CD4-positive, alpha-beta T cell (primary cell): ENCODE measurements at regions not wholly inside any gene's neighbourhood (a gene's known extent, or its start where the extent isn't known, plus 50 kb on each side); places are given as distances from the start of the nearest gene placed in this dataset.

Experiments
- ATAC-seq: fragments of 200-7000 bp; cut with Tn5 transposase; one replicate; pipeline ENCODE4 v1.10.0; 2022; ENCODE audit warnings: mild to moderate bottlenecking; ENCODE audit not compliant: poor library complexity
- CTCF ChIA-PET: fragments of 350-600 bp; sonication (Branson Sonifier 250); formaldehyde crosslinking; loops from one replicate; lab custom pipeline; 2021; ENCODE audit warnings: antibody characterized with exemption, inconsistent platforms; lab: Charles Lee
- POLR2A ChIA-PET: fragments of 350-600 bp; sonication (Branson Sonifier 250); formaldehyde crosslinking; loops from one replicate; lab custom pipeline; 2021; ENCODE audit warnings: antibody characterized with exemption, inconsistent platforms; lab: Charles Lee
- DNase-seq, 14 experiments: peaks; one replicate each; pipeline ENCODE4 v3.0.0-alpha.2; 2013 to 2020; ENCODE audit warnings: mixed read lengths in 2 of 14
- H3K27ac ChIP-seq, 2 donors: one replicate each; pipeline versions ENCODE4 v1.5.1 to v1.7.0; 2013; ENCODE audit warnings: low read length in 2 of 2, low read depth in 1 of 2, mild to moderate bottlenecking in 1 of 2
- H3K27me3 ChIP-seq, 2 experiments: 1 replicate in 1 of 2; 2 replicates in 1 of 2; pipeline versions ENCODE4 v1.6.1 to v1.7.0; 2013; ENCODE audit warnings: low read length in 2 of 2, control low read depth in 1 of 2, mild to moderate bottlenecking in 1 of 2, moderate library complexity in 1 of 2; ENCODE audit not compliant: insufficient read depth in 2 of 2, control insufficient read depth in 1 of 2
- H3K36me3 ChIP-seq: one replicate; pipeline ENCODE4 v1.6.1; 2013; ENCODE audit warnings: low read length, control low read depth; ENCODE audit not compliant: insufficient read depth
- H3K4me1 ChIP-seq: one replicate; pipeline ENCODE4 v1.6.1; 2013; ENCODE audit warnings: low read length, control low read depth; ENCODE audit not compliant: insufficient read depth
- H3K4me3 ChIP-seq: one replicate; pipeline ENCODE4 v1.5.1; 2013; ENCODE audit warnings: mild to moderate bottlenecking, low read length, moderate library complexity
- H3K9me3 ChIP-seq, 2 experiments: 1 replicate in 1 of 2; 2 replicates in 1 of 2; pipeline versions ENCODE4 v1.6.1 to v1.7.0; 2013; ENCODE audit warnings: low read length in 2 of 2, mild to moderate bottlenecking in 2 of 2, control low read depth in 1 of 2, moderate library complexity in 1 of 2; ENCODE audit not compliant: control insufficient read depth in 1 of 2, insufficient read depth in 1 of 2
- H3K27ac Mint-ChIP-seq: one replicate; pipeline ENCODE4 v1.8.0; 2020; ENCODE audit warnings: mixed read lengths
- H3K27me3 Mint-ChIP-seq: one replicate; pipeline ENCODE4 v1.8.0; 2021; ENCODE audit warnings: mixed read lengths
- H3K36me3 Mint-ChIP-seq: one replicate; pipeline ENCODE4 v1.8.0; 2021; ENCODE audit warnings: low read depth, mixed read lengths
- H3K4me1 Mint-ChIP-seq: one replicate; pipeline ENCODE4 v1.8.0; 2021; ENCODE audit warnings: low read depth, mixed read lengths
- H3K4me3 Mint-ChIP-seq: one replicate; pipeline ENCODE4 v1.8.0; 2020; ENCODE audit warnings: mild to moderate bottlenecking, mixed read lengths
- H3K9me3 Mint-ChIP-seq: one replicate; pipeline ENCODE4 v1.8.0; 2020; ENCODE audit warnings: mixed read lengths
- intact Hi-C, 2 experiments: fragments of 100-400 bp; cut with DNase I in 1 of 2; cut with micrococcal nuclease in 1 of 2; formaldehyde crosslinking; loops; one replicate each; pipeline versions ENCODE4 v1.15.1 to v1.9.0; 2023 to 2025; cut with DNase I, micrococcal nuclease
- TF ChIP-seq, protein P1 (sequence below): fragments of 200-600 bp; IDR thresholded peaks from one replicate; pipeline ENCODE4 v1.8.0; 2022; ENCODE audit warnings: antibody characterized with exemption, mild to moderate bottlenecking

DNA sequence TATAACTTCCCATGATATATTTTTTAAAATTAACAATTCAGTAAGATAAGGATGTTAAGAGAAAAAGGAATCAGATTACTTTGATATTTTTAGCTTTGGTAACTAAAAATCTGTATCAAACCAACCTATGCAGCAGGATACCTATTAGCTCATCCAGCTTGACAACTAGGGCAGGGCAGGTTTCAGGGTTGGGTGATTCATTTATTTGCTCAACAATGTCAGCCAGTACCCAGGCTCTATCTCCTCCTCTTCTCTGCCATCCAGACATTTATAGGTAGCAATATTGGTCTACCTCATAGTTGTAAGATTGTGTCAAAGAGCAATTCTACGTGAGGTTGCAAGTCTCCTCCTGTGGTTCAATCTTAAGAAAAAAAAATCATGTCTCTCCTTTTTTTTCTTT is 421.9 kb downstream of the ANKRD50 start:
- ChIA-PET POLR2A (no interaction called here), CTCF (no interaction called here)
- H3K9me3 ChIP-seq = no peaks in the 10 kb centered on the region
- H3K4me1 Mint-ChIP-seq = no peaks in the 10 kb centered on the region
- H3K9me3 Mint-ChIP-seq = peaks cover 4% of the 10 kb centered on the region
- H3K36me3 Mint-ChIP-seq = no peaks in the 10 kb centered on the region
- H3K4me1 ChIP-seq = no peaks in the 10 kb centered on the region
- DNase-seq = no peak
- peaks cover 15% of the 10 kb centered on the region for H3K27me3 Mint-ChIP-seq
- TF ChIP-seq, protein P1, sequence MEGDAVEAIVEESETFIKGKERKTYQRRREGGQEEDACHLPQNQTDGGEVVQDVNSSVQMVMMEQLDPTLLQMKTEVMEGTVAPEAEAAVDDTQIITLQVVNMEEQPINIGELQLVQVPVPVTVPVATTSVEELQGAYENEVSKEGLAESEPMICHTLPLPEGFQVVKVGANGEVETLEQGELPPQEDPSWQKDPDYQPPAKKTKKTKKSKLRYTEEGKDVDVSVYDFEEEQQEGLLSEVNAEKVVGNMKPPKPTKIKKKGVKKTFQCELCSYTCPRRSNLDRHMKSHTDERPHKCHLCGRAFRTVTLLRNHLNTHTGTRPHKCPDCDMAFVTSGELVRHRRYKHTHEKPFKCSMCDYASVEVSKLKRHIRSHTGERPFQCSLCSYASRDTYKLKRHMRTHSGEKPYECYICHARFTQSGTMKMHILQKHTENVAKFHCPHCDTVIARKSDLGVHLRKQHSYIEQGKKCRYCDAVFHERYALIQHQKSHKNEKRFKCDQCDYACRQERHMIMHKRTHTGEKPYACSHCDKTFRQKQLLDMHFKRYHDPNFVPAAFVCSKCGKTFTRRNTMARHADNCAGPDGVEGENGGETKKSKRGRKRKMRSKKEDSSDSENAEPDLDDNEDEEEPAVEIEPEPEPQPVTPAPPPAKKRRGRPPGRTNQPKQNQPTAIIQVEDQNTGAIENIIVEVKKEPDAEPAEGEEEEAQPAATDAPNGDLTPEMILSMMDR = no peak
- ATAC-seq = no peak
- no peak overlapping the region for H3K27ac ChIP-seq
- no peaks in the 10 kb centered on the region for H3K36me3 ChIP-seq
- no peak overlapping the region for H3K27ac Mint-ChIP-seq
- no peaks in the 10 kb centered on the region for H3K27me3 ChIP-seq
- H3K4me3 Mint-ChIP-seq = no peak overlapping the region
- H3K4me3 ChIP-seq = no peak overlapping the region
- intact Hi-C loops = no loop called here

DNA sequence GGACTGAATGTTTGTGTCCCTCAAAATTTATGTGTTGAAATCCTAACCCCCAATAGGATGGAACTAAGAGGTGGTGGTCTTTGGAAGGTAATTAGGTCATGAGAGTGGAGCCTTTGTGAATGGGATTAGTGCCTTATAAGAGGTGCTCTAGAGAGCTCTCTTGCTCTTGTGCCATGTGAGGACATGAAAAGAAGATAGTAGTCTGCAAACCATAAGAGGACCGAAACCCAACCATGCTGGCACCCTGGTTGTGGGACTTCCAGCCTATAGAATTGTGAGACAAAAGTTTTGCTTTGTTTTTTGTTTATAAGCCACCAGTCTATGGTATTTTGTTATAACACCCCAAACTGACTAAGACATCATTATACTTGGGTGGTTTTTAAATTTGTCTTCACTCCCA is 417.1 kb downstream of the ANKRD50 start:
- CTCF ChIA-PET = no interaction called here
- no peak overlapping the region for H3K27ac ChIP-seq
- H3K36me3 Mint-ChIP-seq = no peaks in the 10 kb centered on the region
- no peak overlapping the region for H3K27ac Mint-ChIP-seq
- H3K27me3 ChIP-seq = no peaks in the 10 kb centered on the region
- H3K36me3 ChIP-seq = no peaks in the 10 kb centered on the region
- POLR2A ChIA-PET = no interaction called here
- no peaks in the 10 kb centered on the region for H3K4me1 Mint-ChIP-seq
- no peaks in the 10 kb centered on the region for H3K9me3 Mint-ChIP-seq
- no peaks in the 10 kb centered on the region for H3K4me1 ChIP-seq
- H3K4me3 ChIP-seq = no peak overlapping the region
- no peak for DNase-seq
- peaks cover 4% of the 10 kb centered on the region for H3K27me3 Mint-ChIP-seq
- TF ChIP-seq, protein P1 = no peak
- no peak for ATAC-seq
- H3K9me3 ChIP-seq = no peaks in the 10 kb centered on the region
- intact Hi-C loops = no loop called here
- H3K4me3 Mint-ChIP-seq = no peak overlapping the region

DNA sequence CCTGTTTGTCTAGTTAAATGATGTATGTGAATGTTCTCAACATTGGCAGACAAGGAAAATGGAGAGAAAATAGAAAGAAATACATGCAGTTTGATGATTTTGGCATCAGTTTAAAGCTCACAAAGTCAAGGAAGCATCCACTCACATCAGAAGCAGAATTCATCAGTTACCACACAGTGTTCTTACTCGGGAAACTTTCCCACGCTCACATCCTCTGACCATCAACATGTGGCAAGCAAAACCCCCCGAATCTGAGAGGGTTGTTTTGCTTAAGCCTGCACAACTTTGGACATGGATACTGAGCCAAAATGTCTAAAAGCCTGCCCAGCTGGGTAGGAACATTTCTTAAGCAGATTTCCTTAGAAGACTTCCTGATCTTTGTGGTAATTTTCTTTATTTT is 407.6 kb downstream of the ANKRD50 start:
- Histone ChIP-seq H3K9me3 (no peaks in the 10 kb centered on the region), H3K4me1 (no peaks in the 10 kb centered on the region), H3K27me3 (no peaks in the 10 kb centered on the region), H3K36me3 (no peaks in the 10 kb centered on the region), H3K4me3 (no peak overlapping the region), H3K27ac (no peak overlapping the region)
- intact Hi-C loops = no loop called here
- ChIA-PET POLR2A (no interaction called here), CTCF (no interaction called here)
- Mint-ChIP-seq H3K36me3 (no peaks in the 10 kb centered on the region), H3K27me3 (peaks cover 4% of the 10 kb centered on the region), H3K4me1 (no peaks in the 10 kb centered on the region), H3K27ac (no peak overlapping the region), H3K4me3 (no peak overlapping the region), H3K9me3 (no peaks in the 10 kb centered on the region)
- DNase-seq = no peak
- TF ChIP-seq, protein P1 = no peak
- ATAC-seq = no peak
